Upper lobe of left lung (tissue), 4 donors: ENCODE measurements at regions not wholly inside any gene's neighbourhood (a gene's known extent, or its start where the extent isn't known, plus 50 kb on each side); places are given as distances from the start of the nearest gene placed in this dataset.

Source experiments
- EP300 ChIP-seq, 4 donors: sonication (generic); formaldehyde crosslinking; IDR thresholded peaks; one replicate each; pipeline ENCODE4 v1.5.1; 2017; ENCODE audit warnings: antibody characterized with exemption in 4 of 4, control low read depth in 2 of 4
- POLR2A ChIP-seq, 4 donors: fragments of 450-650 bp; IDR thresholded peaks; one replicate each; pipeline ENCODE4 v1.5.1; 2016 to 2017; ENCODE audit warnings: antibody characterized with exemption in 4 of 4, mild to moderate bottlenecking in 2 of 4
- POLR2AphosphoS5 ChIP-seq, 2 donors: sonication (generic); formaldehyde crosslinking; IDR thresholded peaks; one replicate each; pipeline ENCODE4 v1.5.1; 2017; ENCODE audit warnings: antibody characterized with exemption in 2 of 2

GRCh38 chr3:104564045-104564643, 802.6 kb upstream of the ALCAM start:
- TF ChIP-seq EP300 (IDR thresholded peaks at IDR 0.05) (no peak), POLR2AphosphoS5 (IDR thresholded peaks at IDR 0.05) (no peak), POLR2A (IDR thresholded peaks at IDR 0.05) (no peak)
